ENCODE measurements at regions not wholly inside any gene's neighbourhood (a gene's known extent, or its start where the extent isn't known, plus 50 kb on each side); places are given as distances from the start of the nearest gene placed in this dataset.

DNA sequence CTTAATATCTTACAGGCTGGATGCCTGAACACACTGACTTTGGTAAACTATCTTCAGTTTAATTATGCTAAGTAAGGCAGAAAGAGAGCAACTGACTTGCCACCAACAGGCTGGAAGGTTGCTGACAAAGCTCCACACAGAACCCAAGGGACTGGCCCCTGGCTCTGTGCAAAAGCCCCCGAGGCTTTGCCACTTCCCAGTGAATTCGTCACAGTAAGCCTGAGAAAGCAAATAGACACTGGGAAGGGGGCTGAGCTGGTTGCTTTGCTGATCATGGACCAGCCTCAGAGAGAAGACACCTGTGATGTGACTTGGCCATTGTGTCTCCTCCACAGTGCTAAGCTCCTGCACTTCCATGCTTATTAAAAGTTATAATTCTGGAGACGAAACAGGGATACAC lies 91.7 kb downstream of the BLID start:
- Histone ChIP-seq H3K4me1 (ENCODE audit: control insufficient read depth, insufficient read depth, low read length) (no peaks in the 10 kb centered on the region), H3K4me3 (ENCODE audit: low read depth in 2 of 2, low read length in 2 of 2) (no peak overlapping the region), H3K9me3 (ENCODE audit: control insufficient read depth, insufficient read depth, low read depth, low read length) (no peaks in the 10 kb centered on the region), H3K27ac (ENCODE audit: low read length) (no peak overlapping the region), H3K27me3 (ENCODE audit: control insufficient read depth, insufficient read depth, low read length) (no peaks in the 10 kb centered on the region), H3K36me3 (ENCODE audit: control insufficient read depth, insufficient read depth, low read length) (no peaks in the 10 kb centered on the region)
- TF ChIP-seq, protein P1, sequence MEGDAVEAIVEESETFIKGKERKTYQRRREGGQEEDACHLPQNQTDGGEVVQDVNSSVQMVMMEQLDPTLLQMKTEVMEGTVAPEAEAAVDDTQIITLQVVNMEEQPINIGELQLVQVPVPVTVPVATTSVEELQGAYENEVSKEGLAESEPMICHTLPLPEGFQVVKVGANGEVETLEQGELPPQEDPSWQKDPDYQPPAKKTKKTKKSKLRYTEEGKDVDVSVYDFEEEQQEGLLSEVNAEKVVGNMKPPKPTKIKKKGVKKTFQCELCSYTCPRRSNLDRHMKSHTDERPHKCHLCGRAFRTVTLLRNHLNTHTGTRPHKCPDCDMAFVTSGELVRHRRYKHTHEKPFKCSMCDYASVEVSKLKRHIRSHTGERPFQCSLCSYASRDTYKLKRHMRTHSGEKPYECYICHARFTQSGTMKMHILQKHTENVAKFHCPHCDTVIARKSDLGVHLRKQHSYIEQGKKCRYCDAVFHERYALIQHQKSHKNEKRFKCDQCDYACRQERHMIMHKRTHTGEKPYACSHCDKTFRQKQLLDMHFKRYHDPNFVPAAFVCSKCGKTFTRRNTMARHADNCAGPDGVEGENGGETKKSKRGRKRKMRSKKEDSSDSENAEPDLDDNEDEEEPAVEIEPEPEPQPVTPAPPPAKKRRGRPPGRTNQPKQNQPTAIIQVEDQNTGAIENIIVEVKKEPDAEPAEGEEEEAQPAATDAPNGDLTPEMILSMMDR (IDR thresholded peaks at IDR 0.05) = no peak
- TF ChIP-seq SIN3A (IDR thresholded peaks at IDR 0.05; ENCODE audit: borderline replicate concordance, insufficient read depth, low read depth, low read length) (no peak), POLR2AphosphoS5 (IDR thresholded peaks at IDR 0.05; ENCODE audit: low read depth, low read length) (no peak), TCF7L2 (IDR thresholded peaks at IDR 0.05; ENCODE audit: low read depth, low read length) (no peak)
- TF ChIP-seq, protein P2, sequence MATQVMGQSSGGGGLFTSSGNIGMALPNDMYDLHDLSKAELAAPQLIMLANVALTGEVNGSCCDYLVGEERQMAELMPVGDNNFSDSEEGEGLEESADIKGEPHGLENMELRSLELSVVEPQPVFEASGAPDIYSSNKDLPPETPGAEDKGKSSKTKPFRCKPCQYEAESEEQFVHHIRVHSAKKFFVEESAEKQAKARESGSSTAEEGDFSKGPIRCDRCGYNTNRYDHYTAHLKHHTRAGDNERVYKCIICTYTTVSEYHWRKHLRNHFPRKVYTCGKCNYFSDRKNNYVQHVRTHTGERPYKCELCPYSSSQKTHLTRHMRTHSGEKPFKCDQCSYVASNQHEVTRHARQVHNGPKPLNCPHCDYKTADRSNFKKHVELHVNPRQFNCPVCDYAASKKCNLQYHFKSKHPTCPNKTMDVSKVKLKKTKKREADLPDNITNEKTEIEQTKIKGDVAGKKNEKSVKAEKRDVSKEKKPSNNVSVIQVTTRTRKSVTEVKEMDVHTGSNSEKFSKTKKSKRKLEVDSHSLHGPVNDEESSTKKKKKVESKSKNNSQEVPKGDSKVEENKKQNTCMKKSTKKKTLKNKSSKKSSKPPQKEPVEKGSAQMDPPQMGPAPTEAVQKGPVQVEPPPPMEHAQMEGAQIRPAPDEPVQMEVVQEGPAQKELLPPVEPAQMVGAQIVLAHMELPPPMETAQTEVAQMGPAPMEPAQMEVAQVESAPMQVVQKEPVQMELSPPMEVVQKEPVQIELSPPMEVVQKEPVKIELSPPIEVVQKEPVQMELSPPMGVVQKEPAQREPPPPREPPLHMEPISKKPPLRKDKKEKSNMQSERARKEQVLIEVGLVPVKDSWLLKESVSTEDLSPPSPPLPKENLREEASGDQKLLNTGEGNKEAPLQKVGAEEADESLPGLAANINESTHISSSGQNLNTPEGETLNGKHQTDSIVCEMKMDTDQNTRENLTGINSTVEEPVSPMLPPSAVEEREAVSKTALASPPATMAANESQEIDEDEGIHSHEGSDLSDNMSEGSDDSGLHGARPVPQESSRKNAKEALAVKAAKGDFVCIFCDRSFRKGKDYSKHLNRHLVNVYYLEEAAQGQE (IDR thresholded peaks at IDR 0.05; ENCODE audit: insufficient read depth in 1 of 2, low read depth in 2 of 2, low read length in 1 of 2) = no peak
- intact Hi-C loops (cut with micrococcal nuclease; ENCODE audit: unreplicated experiment) (loop anchor here (5.0 to 10.0 kb wide), 2 partner anchors 78 to 369 kb away; no protein-coding TSS in a partner anchor), in situ Hi-C loops (cut with HindIII; ENCODE audit: low pct_unique_long_range_greater_than_20kb, low sequenced_read_pairs) (no loop called here)
- BruUV-seq (replicated peaks) = no TSS peak
- CTCF ChIA-PET = no interaction called here
- no peak for DNase-seq (ENCODE audit: low read depth, low spot score)
- ATAC-seq = peak; percentile 68
- POLR2A ChIA-PET = no interaction called here

DNA sequence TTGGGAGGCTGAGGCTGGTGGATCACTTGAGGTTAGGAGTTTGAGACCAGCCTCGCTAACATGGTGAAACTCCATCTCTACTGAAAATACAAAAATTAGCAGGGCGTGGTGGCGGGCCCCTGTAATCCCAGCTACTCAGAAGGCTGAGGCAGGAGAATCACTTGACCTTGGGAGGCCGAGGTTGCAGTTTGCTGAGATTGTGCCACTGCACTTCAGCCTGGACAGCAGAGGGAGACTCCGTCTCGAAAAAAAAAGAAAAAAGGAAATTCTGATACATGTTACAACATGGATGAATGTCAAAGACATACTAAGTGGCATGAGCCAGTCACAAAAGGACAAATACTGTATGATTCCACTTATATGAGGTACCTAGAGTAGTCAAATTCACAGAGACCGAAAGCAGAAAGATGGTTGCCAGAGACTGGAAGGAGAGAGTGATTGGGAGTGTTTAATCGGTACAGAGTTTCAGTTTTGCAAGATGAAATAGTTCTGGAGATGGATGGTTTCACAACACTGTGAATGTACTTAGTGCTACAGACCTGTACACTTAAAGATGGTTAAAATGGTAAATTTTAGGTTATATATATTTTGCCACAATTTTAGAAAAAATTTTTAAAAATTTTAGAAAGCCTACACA lies 92.3 kb downstream of the BLID start:
- intact Hi-C loops (cut with micrococcal nuclease; ENCODE audit: unreplicated experiment) (loop anchor here (5.0 to 10.0 kb wide), 2 partner anchors 79 to 369 kb away; no protein-coding TSS in a partner anchor), in situ Hi-C loops (cut with HindIII; ENCODE audit: low pct_unique_long_range_greater_than_20kb, low sequenced_read_pairs) (no loop called here)
- no TSS peak for BruUV-seq (replicated peaks)
- Histone ChIP-seq H3K4me3 (ENCODE audit: low read depth in 2 of 2, low read length in 2 of 2) (no peak overlapping the region), H3K9me3 (ENCODE audit: control insufficient read depth, insufficient read depth, low read depth, low read length) (no peaks in the 10 kb centered on the region), H3K36me3 (ENCODE audit: control insufficient read depth, insufficient read depth, low read length) (no peaks in the 10 kb centered on the region), H3K27me3 (ENCODE audit: control insufficient read depth, insufficient read depth, low read length) (no peaks in the 10 kb centered on the region), H3K27ac (ENCODE audit: low read length) (no peak overlapping the region), H3K4me1 (ENCODE audit: control insufficient read depth, insufficient read depth, low read length) (no peaks in the 10 kb centered on the region)
- ATAC-seq = 0 out of 2 replicates have a peak, but pooled peaks have one; percentile 62
- CTCF ChIA-PET = no interaction called here
- no peak for TF ChIP-seq TCF7L2 (IDR thresholded peaks at IDR 0.05; ENCODE audit: low read depth, low read length)
- TF ChIP-seq, protein P1 (IDR thresholded peaks at IDR 0.05) = peak; percentile 66
- POLR2A ChIA-PET = no interaction called here
- no peak for DNase-seq (ENCODE audit: low read depth, low spot score)

Data from Panc1 (cell line).